H1 (cell line): ENCODE measurements at regions not wholly inside any gene's neighbourhood (a gene's known extent, or its start where the extent isn't known, plus 50 kb on each side); places are given as distances from the start of the nearest gene placed in this dataset.

Source experiments
- CTCF ChIA-PET: fragments of 300-600 bp; sonication (Branson Sonifier 250); formaldehyde crosslinking; loops from one replicate; lab custom pipeline; 2021; ENCODE audit not compliant: partially characterized antibody; lab: Charles Lee
- POLR2A ChIA-PET: fragments of 300-600 bp; sonication (Branson Sonifier 250); formaldehyde crosslinking; loops from one replicate; lab custom pipeline; 2021; ENCODE audit warnings: inconsistent platforms; ENCODE audit not compliant: partially characterized antibody; lab: Charles Lee
- DNase-seq, 2 experiments: peaks; one replicate each; pipeline versions ENCODE4 v3.0.0 to v3.0.0-alpha.2; 2010 to 2022; ENCODE audit warnings: low spot score in 2 of 2, low read depth in 1 of 2, mixed read lengths in 1 of 2
- FAIRE-seq: peaks from 2 replicates; lab custom pipeline; 2011; peaks lifted over from hg19 to GRCh38; lab: Jason Lieb, UNC
- H2AFZ ChIP-seq: 2 replicates; pipeline ENCODE4 v1.8.1; 2012; ENCODE audit warnings: low read length, inconsistent platforms
- H2AK5ac ChIP-seq: 2 replicates; pipeline ENCODE4 v1.6.1; 2013; ENCODE audit warnings: low read depth, low read length
- H2BK120ac ChIP-seq: replicated peaks from 2 replicates; pipeline ENCODE3; 2013; ENCODE audit warnings: low read depth, low read length, inconsistent platforms
- H2BK12ac ChIP-seq: 2 replicates; pipeline ENCODE4 v1.6.1; 2013; ENCODE audit warnings: low read depth, low read length
- H2BK15ac ChIP-seq: 2 replicates; pipeline ENCODE4 v1.6.1; 2013; ENCODE audit warnings: low read length
- H2BK20ac ChIP-seq: 2 replicates; pipeline ENCODE4 v1.6.1; 2013; ENCODE audit warnings: low read length
- H2BK5ac ChIP-seq: 2 replicates; pipeline ENCODE4 v1.6.1; 2013; ENCODE audit warnings: low read depth, low read length
- H3K14ac ChIP-seq: 2 replicates; pipeline ENCODE4 v1.6.1; 2013; ENCODE audit warnings: inconsistent platforms; ENCODE audit not compliant: insufficient read length
- H3K18ac ChIP-seq: 2 replicates; pipeline ENCODE4 v1.6.1; 2013; ENCODE audit warnings: low read length; ENCODE audit errors: extremely low read depth
- H3K23ac ChIP-seq: 2 replicates; pipeline ENCODE4 v1.6.1; 2013; ENCODE audit warnings: inconsistent platforms; ENCODE audit not compliant: insufficient read length
- H3K23me2 ChIP-seq: 2 replicates; pipeline ENCODE4 v1.6.1; 2013; ENCODE audit warnings: low read depth, low read length
- H3K27ac ChIP-seq: 2 replicates; pipeline ENCODE4 v1.6.1; 2011; ENCODE audit warnings: low read depth, low read length, inconsistent platforms
- H3K27me3 ChIP-seq, 4 experiments: replicated peaks in 1 of 4; 1 replicate in 1 of 4; 2 replicates in 3 of 4; pipeline versions ENCODE4 v1.6.1 to v1.8.1; 2011 to 2013; ENCODE audit warnings: low read length in 3 of 4, mild to moderate bottlenecking in 3 of 4, inconsistent platforms in 2 of 4, mixed read lengths in 2 of 4, moderate library complexity in 1 of 4; ENCODE audit not compliant: control insufficient read depth in 3 of 4, insufficient read depth in 3 of 4; ENCODE audit errors: extremely low read depth in 1 of 4
- H3K36me3 ChIP-seq, 4 experiments: 2 replicates each; pipeline versions ENCODE4 v1.6.1 to v1.8.1; 2011 to 2013; ENCODE audit warnings: mild to moderate bottlenecking in 4 of 4, low read length in 3 of 4, moderate library complexity in 2 of 4, control low read depth in 1 of 4, inconsistent platforms in 1 of 4; ENCODE audit not compliant: insufficient read depth in 4 of 4, control insufficient read depth in 2 of 4
- H3K4ac ChIP-seq: replicated peaks from 2 replicates; pipeline ENCODE3; 2013; ENCODE audit warnings: low read length, low read depth, mixed read lengths, inconsistent platforms; ENCODE audit not compliant: insufficient read length
- H3K4me1 ChIP-seq, 4 experiments: replicated peaks in 1 of 4; 1 replicate in 1 of 4; 2 replicates in 3 of 4; pipeline versions ENCODE4 v1.6.1 to v1.8.1; 2011 to 2013; ENCODE audit warnings: low read length in 3 of 4, inconsistent platforms in 2 of 4, mixed read lengths in 1 of 4; ENCODE audit not compliant: insufficient read depth in 4 of 4, control insufficient read depth in 3 of 4
- H3K4me2 ChIP-seq, 2 experiments: 2 replicates each; pipeline versions ENCODE4 v1.6.1 to v1.8.1; 2011 to 2013; ENCODE audit warnings: low read depth in 2 of 2, low read length in 2 of 2, control low read depth in 1 of 2, inconsistent platforms in 1 of 2, mild to moderate bottlenecking in 1 of 2; ENCODE audit not compliant: insufficient read depth in 1 of 2
- H3K4me3 ChIP-seq, 4 experiments: fragments of 200-600, 300-600 bp in 1 of 4; sonication (generic), shearing (Covaris generic), sonication (Bioruptor Twin) in 1 of 4; 2 replicates each; pipeline versions ENCODE4 v1.5.1 to v1.8.1; 2011 to 2016; ENCODE audit warnings: low read length in 4 of 4, low read depth in 3 of 4, control low read depth in 2 of 4, inconsistent platforms in 2 of 4, mild to moderate bottlenecking in 2 of 4, mixed read lengths in 1 of 4, moderate library complexity in 1 of 4; ENCODE audit not compliant: insufficient read depth in 2 of 4; ENCODE audit errors: extremely low read depth in 1 of 4
- H3K56ac ChIP-seq: replicated peaks from 2 replicates; pipeline ENCODE3; 2013; ENCODE audit warnings: low read depth, mild to moderate bottlenecking, mixed read lengths, low read length, inconsistent platforms; ENCODE audit not compliant: insufficient read length
- H3K79me1 ChIP-seq: 2 replicates; pipeline ENCODE4 v1.6.1; 2013; ENCODE audit warnings: low read depth, low read length, control low read depth
- H3K79me2 ChIP-seq, 2 experiments: 2 replicates each; pipeline versions ENCODE4 v1.6.1 to v1.8.1; 2012 to 2013; ENCODE audit warnings: low read length in 2 of 2, mild to moderate bottlenecking in 2 of 2, inconsistent platforms in 1 of 2; ENCODE audit not compliant: insufficient read depth in 2 of 2, control insufficient read depth in 1 of 2
- H3K9ac ChIP-seq, 4 experiments: replicated peaks in 1 of 4; 1 replicate in 1 of 4; 2 replicates in 3 of 4; pipeline versions ENCODE4 v1.6.1 to v1.8.1; 2011 to 2013; ENCODE audit warnings: low read depth in 3 of 4, low read length in 3 of 4, control low read depth in 2 of 4, mild to moderate bottlenecking in 2 of 4, moderate library complexity in 2 of 4, inconsistent platforms in 1 of 4; ENCODE audit errors: extremely low read depth in 1 of 4
- H3K9me3 ChIP-seq, 2 experiments: 2 replicates each; pipeline versions ENCODE4 v1.6.1 to v1.8.1; 2012 to 2013; ENCODE audit warnings: mild to moderate bottlenecking in 2 of 2, moderate library complexity in 2 of 2, control low read depth in 1 of 2, inconsistent platforms in 1 of 2, low read depth in 1 of 2, low read length in 1 of 2, mixed read lengths in 1 of 2; ENCODE audit not compliant: insufficient read depth in 2 of 2
- H4K20me1 ChIP-seq, 2 experiments: replicated peaks in 1 of 2; 2 replicates each; pipeline versions ENCODE3 to v1.8.1; 2011 to 2013; ENCODE audit warnings: inconsistent platforms in 2 of 2, low read length in 2 of 2, mild to moderate bottlenecking in 1 of 2; ENCODE audit not compliant: insufficient read depth in 2 of 2, control insufficient read depth in 1 of 2
- H4K5ac ChIP-seq: 2 replicates; pipeline ENCODE4 v1.6.1; 2013; ENCODE audit warnings: low read length, low read depth, mixed read lengths, inconsistent platforms; ENCODE audit not compliant: insufficient read length
- H4K8ac ChIP-seq: 2 replicates; pipeline ENCODE4 v1.8.0; 2013; ENCODE audit warnings: mild to moderate bottlenecking, moderate library complexity, low read length, inconsistent platforms; ENCODE audit not compliant: insufficient read depth; ENCODE audit errors: extremely low read depth
- H4K91ac ChIP-seq: replicated peaks from 2 replicates; pipeline ENCODE3; 2013; ENCODE audit warnings: low read length, mixed read lengths, inconsistent platforms; ENCODE audit not compliant: insufficient read length
- CTCF ChIP-seq, 3 experiments: IDR thresholded peaks; 1 replicate in 2 of 3; 2 replicates in 1 of 3; pipeline versions ENCODE4 v1.5.1 to v1.6.1; 2011; ENCODE audit warnings: low read length in 3 of 3, mild to moderate bottlenecking in 3 of 3, inconsistent platforms in 2 of 3, low read depth in 1 of 3, moderate library complexity in 1 of 3; ENCODE audit not compliant: insufficient read depth in 1 of 3; ENCODE audit errors: control extremely low read depth in 1 of 3
- JUN ChIP-seq: IDR thresholded peaks from 2 replicates; pipeline ENCODE4 v1.6.1; 2011; ENCODE audit warnings: low read depth, mild to moderate bottlenecking, improper control_type of control experiment, low read length
- KDM4A ChIP-seq: IDR thresholded peaks from one replicate; pipeline ENCODE4 v1.7.1; 2012; ENCODE audit warnings: low read depth, mild to moderate bottlenecking, moderate library complexity, low read length, inconsistent platforms; ENCODE audit not compliant: severe bottlenecking
- RXRA ChIP-seq: IDR thresholded peaks from 2 replicates; pipeline ENCODE4 v1.6.1; 2011; ENCODE audit warnings: low read depth, mild to moderate bottlenecking, low read length, moderate library complexity; ENCODE audit not compliant: insufficient read depth
- TAF1 ChIP-seq: IDR thresholded peaks from 2 replicates; pipeline ENCODE4 v1.6.1; 2011; ENCODE audit warnings: mild to moderate bottlenecking, low read depth, low read length
- TF ChIP-seq, protein P1 (sequence below): IDR thresholded peaks from 2 replicates; pipeline ENCODE4 v1.6.1; 2012; ENCODE audit warnings: inconsistent platforms

DNA sequence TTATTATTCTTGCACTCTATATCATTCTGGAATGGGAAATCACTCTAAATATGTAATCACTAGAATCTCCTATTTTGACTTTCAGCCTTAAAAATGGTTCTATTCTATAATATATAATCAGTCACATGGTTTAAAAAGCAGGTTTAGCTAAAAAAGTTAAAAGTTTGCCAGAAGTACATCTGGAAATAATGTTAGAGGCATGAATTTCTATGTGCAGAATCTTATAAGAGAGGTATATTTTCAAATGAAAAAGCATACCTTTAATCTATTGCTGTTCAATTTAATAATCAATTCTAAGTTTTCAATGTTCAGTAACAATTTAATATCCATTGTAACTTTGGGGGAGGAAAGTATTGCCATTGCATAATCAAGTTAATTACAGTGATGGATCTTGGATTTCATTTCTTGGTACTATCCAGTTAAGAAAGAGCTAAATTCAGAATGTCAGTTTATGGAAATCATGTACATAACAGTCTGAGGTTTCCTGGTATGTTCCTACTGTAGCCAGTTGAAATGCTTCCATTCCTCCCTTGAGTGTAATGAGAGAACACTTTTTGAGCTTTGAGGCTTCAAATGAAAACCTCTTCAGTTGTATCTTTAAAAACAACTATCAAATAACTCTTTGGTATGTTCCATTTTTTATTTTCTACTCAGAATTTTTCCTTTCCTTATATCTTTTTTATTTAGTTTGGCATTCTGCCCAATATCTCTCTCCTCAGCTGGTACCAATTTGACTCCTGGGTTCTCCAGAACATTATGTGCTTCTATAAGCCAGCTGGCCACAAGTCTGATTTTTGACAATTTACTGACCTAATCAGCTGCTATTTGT lies 175.7 kb upstream of the COL11A1 start:
- CTCF ChIA-PET = interaction anchor here (1.0 to 1.4 kb wide), 2 partner anchors 16 to 26 kb away, joined by 3 to 5 read pairs; no protein-coding TSS in a partner anchor
- H3K56ac ChIP-seq = no peak overlapping the region
- no peak for TF ChIP-seq TAF1
- no peak for TF ChIP-seq CTCF (IDR thresholded peaks at IDR 0.05; ENCODE audit: control extremely low read depth in 1 of 3, insufficient read depth in 1 of 3, low read depth in 1 of 3, low read length in 3 of 3)
- TF ChIP-seq, protein P1, sequence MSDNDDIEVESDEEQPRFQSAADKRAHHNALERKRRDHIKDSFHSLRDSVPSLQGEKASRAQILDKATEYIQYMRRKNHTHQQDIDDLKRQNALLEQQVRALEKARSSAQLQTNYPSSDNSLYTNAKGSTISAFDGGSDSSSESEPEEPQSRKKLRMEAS = no peak
- TF ChIP-seq RXRA = no peak
- TF ChIP-seq KDM4A = no peak
- TF ChIP-seq JUN = no peak
- H3K9ac ChIP-seq = no peak overlapping the region
- H3K36me3 ChIP-seq = no peaks in the 10 kb centered on the region
- H3K27ac ChIP-seq = no peak overlapping the region
- no peak overlapping the region for H2BK5ac ChIP-seq
- H2BK15ac ChIP-seq = no peak overlapping the region
- no peaks in the 10 kb centered on the region for H3K79me1 ChIP-seq
- FAIRE-seq (no peak), DNase-seq (no peak)
- no peaks in the 10 kb centered on the region for H4K20me1 ChIP-seq
- H3K4me3 ChIP-seq = no peak overlapping the region
- H3K4me1 ChIP-seq = no peaks in the 10 kb centered on the region
- H4K5ac ChIP-seq = no peak overlapping the region
- no peak overlapping the region for H2BK12ac ChIP-seq
- H3K23ac ChIP-seq = no peak overlapping the region
- H2BK20ac ChIP-seq = no peak overlapping the region
- H3K9me3 ChIP-seq = no peaks in the 10 kb centered on the region
- H3K18ac ChIP-seq = no peak overlapping the region
- no peak overlapping the region for H2BK120ac ChIP-seq
- POLR2A ChIA-PET = no interaction called here
- no peaks in the 10 kb centered on the region for H3K27me3 ChIP-seq
- no peaks in the 10 kb centered on the region for H3K79me2 ChIP-seq
- H2AFZ ChIP-seq = no peak overlapping the region
- no peak overlapping the region for H2AK5ac ChIP-seq
- H4K91ac ChIP-seq = no peak overlapping the region
- no peak overlapping the region for H4K8ac ChIP-seq
- no peak overlapping the region for H3K4ac ChIP-seq
- no peak overlapping the region for H3K14ac ChIP-seq
- H3K4me2 ChIP-seq = no peak overlapping the region
- H3K23me2 ChIP-seq = no peaks in the 10 kb centered on the region
